ENCODE measurements at regions not wholly inside any gene's neighbourhood (a gene's known extent, or its start where the extent isn't known, plus 50 kb on each side); places are given as distances from the start of the nearest gene placed in this dataset.

DNA sequence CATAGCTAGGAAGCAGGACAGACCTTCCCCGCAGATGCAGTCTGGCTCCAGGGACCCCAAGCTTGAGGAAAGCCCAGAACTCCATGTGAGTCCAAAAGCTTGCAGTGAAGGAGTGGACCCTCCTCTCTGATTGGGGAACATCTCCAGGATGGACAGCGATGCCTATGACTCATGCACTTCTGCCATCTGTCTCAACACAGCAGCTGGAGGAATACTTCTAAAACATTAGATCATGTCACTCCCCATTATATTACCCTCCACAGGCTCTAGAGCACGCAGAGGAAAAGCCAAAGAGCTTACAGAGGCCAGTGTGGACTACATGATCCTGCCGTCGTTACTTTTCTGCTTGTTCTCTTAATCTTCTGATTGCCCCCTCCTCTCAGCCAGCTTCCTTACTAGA is 605.7 kb downstream of the INSC start:
- Mint-ChIP-seq H3K36me3 (ENCODE audit: low read depth) (no peaks in the 10 kb centered on the region), H3K27me3 (peaks cover 3% of the 10 kb centered on the region), H3K27ac (no peak overlapping the region), H3K9me3 (no peaks in the 10 kb centered on the region), H3K4me3 (no peak overlapping the region), H3K4me1 (ENCODE audit: low read depth) (no peaks in the 10 kb centered on the region)

DNA sequence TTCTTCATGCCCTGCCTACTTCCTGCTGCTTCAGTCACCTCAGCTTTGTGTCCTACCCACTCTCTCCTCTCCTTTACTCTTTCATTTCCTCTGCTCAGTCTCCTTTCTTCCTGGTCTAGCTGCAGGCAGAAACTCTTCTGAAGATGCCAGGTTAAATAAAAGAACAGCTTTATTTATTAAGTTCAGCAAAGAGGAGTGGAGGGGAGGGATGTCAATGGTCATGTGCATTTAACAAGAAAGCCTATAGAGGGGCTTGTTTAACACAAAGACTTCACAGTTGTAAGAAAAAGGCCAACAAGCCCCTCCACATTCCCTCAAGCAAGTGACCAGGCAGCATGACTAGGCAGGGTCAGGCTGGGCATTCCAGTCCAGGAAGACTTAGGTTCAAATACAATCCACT is 609.2 kb downstream of the INSC start:
- Mint-ChIP-seq H3K4me1 (ENCODE audit: low read depth) (no peaks in the 10 kb centered on the region), H3K4me3 (no peak overlapping the region), H3K36me3 (ENCODE audit: low read depth) (no peaks in the 10 kb centered on the region), H3K27me3 (peaks cover 12% of the 10 kb centered on the region), H3K27ac (no peak overlapping the region), H3K9me3 (peaks cover 4% of the 10 kb centered on the region)

DNA sequence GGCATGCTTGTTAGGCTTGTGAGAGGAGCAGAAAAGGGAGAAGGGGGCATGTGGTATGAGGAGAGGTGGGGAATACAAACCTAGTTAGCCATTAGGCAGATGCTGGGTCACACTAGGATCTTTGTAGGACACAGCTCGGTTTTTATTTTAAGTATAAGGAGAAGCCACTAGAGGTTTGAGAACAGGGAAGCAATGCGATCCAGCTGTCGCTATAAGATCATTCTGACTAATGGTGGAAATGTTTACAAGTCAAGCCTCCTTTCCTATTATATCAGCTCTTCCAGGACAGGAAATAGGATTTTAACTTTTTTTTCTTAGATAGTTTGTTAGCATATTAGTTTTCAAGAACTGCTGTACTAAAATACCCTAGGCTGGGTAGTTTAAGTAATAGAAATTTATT is 609.9 kb downstream of the INSC start:
- no peaks in the 10 kb centered on the region for H3K36me3 Mint-ChIP-seq (ENCODE audit: low read depth)
- peaks cover 12% of the 10 kb centered on the region for H3K27me3 Mint-ChIP-seq
- H3K4me3 Mint-ChIP-seq, result no peak overlapping the region

DNA sequence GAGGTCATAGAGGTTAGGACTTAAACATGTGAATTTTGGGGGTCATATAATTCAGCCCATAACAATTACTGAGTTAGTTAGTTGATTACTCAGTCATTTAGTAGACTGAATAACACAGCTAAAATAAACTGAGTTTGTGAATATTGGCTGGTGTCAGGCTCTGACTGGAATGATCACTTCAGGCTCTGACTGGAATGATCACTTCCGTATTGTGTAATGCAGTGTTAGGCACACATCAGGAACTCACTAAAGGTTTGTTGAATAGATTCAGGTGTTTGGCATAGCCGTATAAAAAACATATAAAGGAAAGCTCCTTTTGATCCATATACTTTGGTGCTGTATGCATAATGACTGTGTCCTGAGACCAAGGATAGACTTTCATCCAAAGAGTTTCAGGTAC is 610.5 kb downstream of the INSC start:
- Mint-ChIP-seq H3K36me3 (ENCODE audit: low read depth) (no peaks in the 10 kb centered on the region), H3K27me3 (peaks cover 12% of the 10 kb centered on the region), H3K27ac (no peak overlapping the region), H3K9me3 (peaks cover 4% of the 10 kb centered on the region), H3K4me1 (ENCODE audit: low read depth) (no peaks in the 10 kb centered on the region), H3K4me3 (no peak overlapping the region)

More for the DNA sequence above, 609.9 kb downstream of the INSC start:
- Mint-ChIP-seq H3K4me1 (ENCODE audit: low read depth) (no peaks in the 10 kb centered on the region), H3K9me3 (peaks cover 4% of the 10 kb centered on the region), H3K27ac (no peak overlapping the region)

DNA sequence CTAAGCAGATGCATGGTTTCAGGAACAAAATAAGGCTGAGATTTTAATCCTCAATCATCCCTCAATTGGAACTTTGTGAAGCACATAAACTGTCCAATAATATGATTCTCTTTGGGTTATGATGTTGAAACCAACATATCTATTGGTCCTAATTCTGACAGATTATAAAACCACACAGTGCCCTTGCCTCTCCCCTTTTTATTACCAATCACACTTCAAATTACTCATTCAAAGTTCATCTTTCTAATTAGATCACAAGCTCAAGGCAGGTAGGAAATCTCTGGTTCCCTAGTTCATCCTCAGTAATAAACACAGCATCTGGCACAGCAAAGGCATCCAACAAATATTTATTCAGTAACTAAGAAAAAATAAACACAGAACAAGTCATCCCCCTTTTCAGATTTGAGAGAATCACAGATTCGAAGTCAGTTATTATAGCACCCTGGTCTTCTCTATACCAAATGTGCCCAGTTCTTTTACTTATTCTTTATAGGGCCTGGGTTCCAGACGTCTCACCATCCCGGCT is 611.6 kb downstream of the INSC start:
- Mint-ChIP-seq H3K4me1 (ENCODE audit: low read depth) (no peaks in the 10 kb centered on the region), H3K27ac (no peak overlapping the region), H3K36me3 (ENCODE audit: low read depth) (no peaks in the 10 kb centered on the region), H3K9me3 (peaks cover 4% of the 10 kb centered on the region), H3K4me3 (no peak overlapping the region), H3K27me3 (peaks cover 12% of the 10 kb centered on the region)

DNA sequence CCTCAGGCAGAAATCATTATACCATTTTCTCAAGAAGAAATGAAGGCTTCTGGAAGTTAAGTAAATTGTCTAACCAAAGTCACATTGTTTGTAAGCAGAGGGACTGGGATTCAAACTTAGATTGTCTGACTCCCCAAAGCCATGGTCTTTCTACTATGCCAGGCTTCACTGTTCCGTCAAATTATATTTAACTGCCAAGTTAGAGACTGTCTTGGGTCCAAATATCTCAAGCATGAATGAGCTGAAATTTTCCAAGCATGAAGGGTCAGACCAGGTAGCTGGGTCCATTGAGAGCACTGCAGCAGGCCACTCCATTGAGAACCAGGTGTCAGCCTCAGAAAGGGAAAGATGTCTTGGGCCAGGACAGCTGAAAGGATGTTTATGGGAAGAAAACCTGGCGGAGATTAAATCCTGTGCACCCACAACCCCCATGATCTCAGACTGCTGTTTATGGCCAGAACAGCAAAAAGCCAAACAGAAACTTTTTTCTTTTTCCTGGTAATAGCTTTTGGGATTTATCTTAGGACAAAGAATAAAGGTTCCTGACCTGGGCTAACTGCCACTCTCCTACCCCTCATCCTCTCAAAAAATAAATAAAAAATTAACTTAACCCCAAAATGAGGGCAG is 612.3 kb downstream of the INSC start:
- Mint-ChIP-seq H3K27me3 (peaks cover 12% of the 10 kb centered on the region), H3K36me3 (ENCODE audit: low read depth) (no peaks in the 10 kb centered on the region), H3K4me1 (ENCODE audit: low read depth) (no peaks in the 10 kb centered on the region), H3K4me3 (no peak overlapping the region), H3K27ac (no peak overlapping the region), H3K9me3 (peaks cover 4% of the 10 kb centered on the region)

DNA sequence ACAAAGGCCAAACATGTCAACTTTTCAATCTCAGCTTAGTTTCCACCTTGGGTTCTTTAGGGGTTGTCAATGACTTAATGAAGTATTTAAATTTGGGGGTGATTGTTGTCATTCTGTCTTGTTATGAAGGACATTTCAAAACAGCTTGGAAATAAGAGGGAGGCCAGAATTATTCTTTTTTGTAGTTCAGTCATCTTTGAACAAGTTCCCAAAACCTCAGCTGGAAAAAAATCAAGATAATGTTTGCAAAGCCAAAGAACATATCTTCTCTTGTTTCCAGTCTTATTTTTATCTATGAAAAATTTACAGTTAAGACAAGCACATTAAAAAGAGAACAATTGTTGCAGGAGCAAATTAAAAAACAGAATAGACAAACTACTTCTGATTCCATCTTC is 612.8 kb downstream of the INSC start:
- H3K9me3 Mint-ChIP-seq, result peaks cover 4% of the 10 kb centered on the region
- H3K36me3 Mint-ChIP-seq (ENCODE audit: low read depth), result no peaks in the 10 kb centered on the region
- H3K4me1 Mint-ChIP-seq (ENCODE audit: low read depth), result no peaks in the 10 kb centered on the region
- H3K4me3 Mint-ChIP-seq, result no peak overlapping the region
- no peak overlapping the region for H3K27ac Mint-ChIP-seq
- peaks cover 12% of the 10 kb centered on the region for H3K27me3 Mint-ChIP-seq

DNA sequence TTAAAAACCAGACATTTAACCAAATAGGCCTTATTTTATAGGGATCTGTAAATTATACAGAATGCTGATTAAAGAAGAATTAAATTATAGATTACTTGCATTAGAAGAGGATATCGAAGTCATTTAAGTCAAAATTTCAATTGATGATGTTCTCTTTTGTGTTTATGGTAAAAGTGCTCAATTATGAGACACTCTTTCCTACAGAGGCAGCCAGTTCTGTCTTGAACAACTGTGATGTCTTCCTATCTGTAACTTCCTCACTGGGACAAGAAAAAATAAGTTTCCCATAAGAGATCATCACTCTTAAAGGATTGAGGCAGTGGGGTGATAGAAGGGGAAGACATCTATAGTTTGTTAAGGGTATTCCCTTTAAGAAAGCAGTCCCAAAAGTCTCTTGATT is 613.5 kb downstream of the INSC start:
- Mint-ChIP-seq H3K9me3 (peaks cover 4% of the 10 kb centered on the region), H3K4me1 (ENCODE audit: low read depth) (no peaks in the 10 kb centered on the region), H3K27me3 (peaks cover 12% of the 10 kb centered on the region), H3K36me3 (ENCODE audit: low read depth) (no peaks in the 10 kb centered on the region), H3K4me3 (no peak overlapping the region), H3K27ac (no peak overlapping the region)

DNA sequence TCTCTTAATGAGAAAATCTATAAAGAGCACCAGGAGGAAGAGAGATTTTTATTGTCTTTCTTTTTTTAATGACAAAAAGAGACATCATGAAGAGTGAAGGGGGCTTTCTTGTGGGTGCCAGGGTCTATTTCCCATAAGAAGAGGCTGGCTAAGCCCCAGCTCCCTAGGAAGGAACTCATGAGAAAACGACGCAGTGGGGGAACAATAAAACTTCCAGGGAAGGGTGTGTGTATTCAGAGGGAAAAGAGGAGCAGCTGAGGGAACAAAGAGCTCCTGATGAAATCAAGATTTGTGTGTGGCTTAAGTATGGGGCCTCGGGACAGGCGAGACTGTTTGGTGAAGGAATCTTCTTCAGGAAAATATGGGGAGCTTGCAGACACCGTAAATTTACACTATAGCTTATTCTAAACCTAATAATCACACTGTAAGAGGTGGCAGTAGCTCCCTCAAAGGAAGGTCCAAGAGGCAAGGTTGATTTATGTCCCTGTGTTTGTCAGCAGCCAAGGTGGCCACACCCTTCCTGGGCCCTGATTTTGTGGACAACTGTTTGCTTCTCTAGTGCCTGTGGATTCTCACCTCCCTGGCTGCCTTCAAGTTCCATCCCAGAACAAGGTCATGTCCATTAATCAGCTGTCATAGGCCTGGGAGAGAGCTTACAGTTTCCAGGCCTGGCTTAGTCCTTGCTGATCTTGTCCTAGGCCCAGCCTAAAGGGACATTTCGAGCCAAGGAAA is 615.7 kb downstream of the INSC start:
- H3K27ac Mint-ChIP-seq, result no peak overlapping the region
- no peak overlapping the region for H3K4me3 Mint-ChIP-seq
- no peaks in the 10 kb centered on the region for H3K36me3 Mint-ChIP-seq (ENCODE audit: low read depth)
- peaks cover 4% of the 10 kb centered on the region for H3K9me3 Mint-ChIP-seq
- peaks cover 9% of the 10 kb centered on the region for H3K27me3 Mint-ChIP-seq
- H3K4me1 Mint-ChIP-seq (ENCODE audit: low read depth), result no peaks in the 10 kb centered on the region

DNA sequence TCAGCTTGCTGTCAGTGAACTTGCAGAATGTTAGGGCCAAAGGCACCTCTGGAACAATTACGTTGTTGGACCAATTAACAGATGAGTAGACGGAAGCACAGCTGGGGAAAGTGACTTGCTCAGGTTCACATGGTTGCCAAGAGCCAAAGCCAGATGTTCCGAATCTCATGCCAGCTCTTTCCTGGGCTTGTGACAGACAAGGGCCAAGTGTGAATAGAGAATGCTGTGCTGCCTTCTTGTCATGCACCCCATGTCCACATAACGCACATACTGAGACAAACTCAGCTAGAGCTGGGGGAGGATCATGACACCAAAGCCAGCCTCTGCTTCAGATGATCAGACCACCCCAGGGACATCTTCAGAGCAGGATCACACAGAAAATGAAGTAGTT is 616.3 kb downstream of the INSC start:
- peaks cover 9% of the 10 kb centered on the region for H3K27me3 Mint-ChIP-seq
- H3K4me3 Mint-ChIP-seq, result no peak overlapping the region
- peaks cover 4% of the 10 kb centered on the region for H3K9me3 Mint-ChIP-seq
- H3K4me1 Mint-ChIP-seq (ENCODE audit: low read depth), result no peaks in the 10 kb centered on the region
- no peak overlapping the region for H3K27ac Mint-ChIP-seq
- H3K36me3 Mint-ChIP-seq (ENCODE audit: low read depth), result no peaks in the 10 kb centered on the region

DNA sequence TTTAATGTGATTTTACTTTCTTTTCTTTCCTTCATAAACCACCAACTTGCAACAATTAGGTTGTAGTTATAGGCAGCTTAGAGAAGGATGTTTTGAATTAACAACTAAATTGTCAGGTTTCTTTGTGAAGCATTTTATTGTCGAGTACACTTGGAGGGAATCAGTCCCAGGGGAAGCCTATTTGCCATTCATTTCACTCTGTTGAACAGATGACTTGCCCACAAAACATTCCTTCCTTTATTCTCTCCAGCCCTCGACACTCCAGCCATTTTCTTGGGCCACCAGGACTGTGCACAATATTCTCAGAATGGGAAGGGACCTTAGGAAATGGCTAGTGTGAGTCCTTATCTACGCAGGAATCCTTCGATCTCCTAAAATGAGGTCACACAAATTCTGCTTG is 620.6 kb downstream of the SOX6 start:
- no peaks in the 10 kb centered on the region for H3K4me1 Mint-ChIP-seq (ENCODE audit: low read depth)
- H3K27me3 Mint-ChIP-seq, result no peaks in the 10 kb centered on the region
- peaks cover 4% of the 10 kb centered on the region for H3K9me3 Mint-ChIP-seq
- H3K36me3 Mint-ChIP-seq (ENCODE audit: low read depth), result no peaks in the 10 kb centered on the region
- no peak overlapping the region for H3K4me3 Mint-ChIP-seq
- H3K27ac Mint-ChIP-seq, result no peak overlapping the region

DNA sequence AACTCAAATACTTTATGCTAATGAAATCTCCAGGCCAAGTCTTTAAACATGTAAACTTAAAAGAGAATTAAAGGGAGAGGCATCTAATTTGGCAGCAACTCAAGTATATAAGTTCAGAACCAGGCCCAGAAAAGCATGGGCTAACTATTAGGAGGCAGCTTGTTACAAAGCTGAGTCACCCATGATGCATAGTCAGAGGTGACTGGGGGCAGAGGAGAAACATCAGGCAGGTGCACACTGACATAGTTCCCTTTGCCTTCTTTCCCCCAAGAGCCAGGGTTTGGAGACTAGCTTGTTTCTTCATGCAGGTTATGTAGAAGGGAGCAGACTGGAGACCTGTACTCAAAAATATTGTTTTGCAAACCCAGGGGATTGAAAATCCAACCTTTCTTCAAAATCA is 619.0 kb downstream of the SOX6 start:
- no peaks in the 10 kb centered on the region for H3K36me3 Mint-ChIP-seq (ENCODE audit: low read depth)
- no peaks in the 10 kb centered on the region for H3K4me1 Mint-ChIP-seq (ENCODE audit: low read depth)
- H3K27me3 Mint-ChIP-seq, result no peaks in the 10 kb centered on the region
- H3K9me3 Mint-ChIP-seq, result peaks cover 4% of the 10 kb centered on the region
- no peak overlapping the region for H3K4me3 Mint-ChIP-seq
- no peak overlapping the region for H3K27ac Mint-ChIP-seq

DNA sequence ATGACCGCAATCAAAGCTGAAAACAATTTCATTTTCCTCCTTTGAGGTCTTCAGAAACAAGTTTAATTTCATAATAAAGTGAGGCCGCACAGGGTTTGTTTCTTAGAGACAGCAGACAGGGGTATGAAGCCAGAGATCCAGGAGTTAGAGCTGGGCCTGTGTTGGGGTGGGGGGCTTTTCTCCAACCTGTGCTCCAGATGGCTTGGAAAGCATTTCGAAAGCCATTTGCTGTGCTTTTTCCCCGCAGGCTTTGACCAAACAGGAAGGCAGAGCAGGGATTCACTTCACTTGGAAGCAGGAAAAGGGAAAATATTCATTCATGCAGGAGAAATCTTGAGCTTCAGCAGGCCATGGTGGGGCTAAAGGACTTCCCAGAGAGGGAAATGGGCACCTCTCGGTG is 617.4 kb downstream of the SOX6 start:
- Mint-ChIP-seq H3K27me3 (no peaks in the 10 kb centered on the region), H3K4me3 (no peak overlapping the region), H3K4me1 (ENCODE audit: low read depth) (no peaks in the 10 kb centered on the region), H3K9me3 (peaks cover 4% of the 10 kb centered on the region), H3K27ac (no peak overlapping the region), H3K36me3 (ENCODE audit: low read depth) (no peaks in the 10 kb centered on the region)

DNA sequence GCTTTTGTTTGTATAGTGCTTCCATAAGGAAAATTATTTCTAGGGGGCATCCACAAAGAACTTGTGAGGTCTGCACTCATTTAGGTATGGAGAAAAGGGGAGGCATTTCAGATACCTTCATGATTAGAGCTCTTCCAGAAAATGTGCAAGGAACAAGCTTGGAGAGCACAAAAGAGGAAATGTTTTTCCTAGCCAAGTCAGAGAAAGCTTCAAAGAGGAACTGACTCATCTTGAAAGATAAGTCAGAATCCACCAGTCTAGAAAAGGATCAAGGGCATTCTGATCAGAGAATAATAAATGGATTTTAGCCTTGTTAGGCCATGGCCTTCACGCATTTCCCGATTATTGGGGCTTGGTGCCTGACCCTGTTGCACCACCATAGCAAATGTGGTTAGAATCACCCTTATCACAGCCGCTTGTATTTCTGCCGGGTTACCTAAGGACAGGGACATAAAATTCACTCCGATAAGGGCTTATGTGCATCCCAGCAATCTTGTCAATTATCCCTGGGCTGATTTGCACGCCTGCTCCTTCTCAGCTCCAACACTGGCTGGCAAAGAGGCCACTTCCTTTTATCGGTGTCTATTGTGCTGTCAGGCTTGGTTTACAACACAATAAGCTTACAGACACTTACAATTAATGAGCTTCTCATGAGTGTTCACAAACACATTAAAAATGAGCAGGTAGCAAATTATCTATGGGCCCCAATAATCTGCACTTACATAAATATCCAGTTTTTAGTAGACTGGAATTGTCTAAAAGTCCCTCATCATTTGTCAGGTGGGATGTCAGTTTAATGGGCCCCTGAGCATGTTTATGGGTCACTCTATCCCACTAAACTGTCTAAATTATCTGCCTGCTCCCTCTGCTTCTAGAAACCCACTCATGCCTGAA is 613.5 kb downstream of the SOX6 start:
- Mint-ChIP-seq H3K27ac (no peak overlapping the region), H3K36me3 (ENCODE audit: low read depth) (no peaks in the 10 kb centered on the region), H3K4me1 (ENCODE audit: low read depth) (no peaks in the 10 kb centered on the region), H3K4me3 (no peak overlapping the region), H3K9me3 (peaks cover 9% of the 10 kb centered on the region), H3K27me3 (peaks cover 5% of the 10 kb centered on the region)

DNA sequence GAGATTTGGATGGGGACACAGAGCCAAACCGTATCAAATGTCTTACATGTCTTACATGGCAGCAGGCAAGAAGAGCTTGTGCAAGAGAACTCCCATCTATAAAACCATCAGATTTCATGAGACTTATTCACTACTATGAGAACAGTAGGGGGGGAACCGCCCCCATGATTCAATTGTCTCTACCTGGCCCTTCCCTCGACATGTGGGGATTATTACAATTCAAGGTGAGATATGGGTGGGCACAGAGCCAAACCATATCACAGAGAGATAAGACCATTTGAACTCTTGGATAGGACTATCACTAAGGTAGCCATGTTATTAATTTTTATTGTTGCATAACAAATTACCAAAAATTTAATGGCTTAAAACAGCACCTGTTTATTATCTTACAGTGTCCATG is 611.7 kb downstream of the SOX6 start:
- Mint-ChIP-seq H3K27me3 (peaks cover 7% of the 10 kb centered on the region), H3K36me3 (ENCODE audit: low read depth) (no peaks in the 10 kb centered on the region), H3K9me3 (peaks cover 9% of the 10 kb centered on the region), H3K4me1 (ENCODE audit: low read depth) (no peaks in the 10 kb centered on the region), H3K4me3 (no peak overlapping the region), H3K27ac (no peak overlapping the region)

Data from stimulated activated naive CD8-positive, alpha-beta T cell treated with anti-CD3 and anti-CD28 coated beads, Interleukin-15, Interleukin-2, amounts not matched to agents 100 ng/mL and 50 ng/mL, for 24 hours (primary cell).